Stimulated activated CD4-positive, alpha-beta T cell treated with anti-CD3 and anti-CD28 coated beads, Interleukin-1b, Interleukin-23, amount 100 ng/mL, for 1 hour (primary cell): ENCODE measurements at regions not wholly inside any gene's neighbourhood (a gene's known extent, or its start where the extent isn't known, plus 50 kb on each side); places are given as distances from the start of the nearest gene placed in this dataset.
A peak's percentile ranks its signal among the peaks of the same experiment; 100 is the strongest.
"Not testable (repeated sequence)": the region's sequence is repeated elsewhere in the genome, so short reads cannot be mapped to it uniquely, and the experiment has no call there.

Experiments
- DNase-seq, 2 donors: peaks; one replicate each; pipeline ENCODE4 v3.0.0-alpha.2; 2020; ENCODE audit warnings: low read depth in 2 of 2

DNA sequence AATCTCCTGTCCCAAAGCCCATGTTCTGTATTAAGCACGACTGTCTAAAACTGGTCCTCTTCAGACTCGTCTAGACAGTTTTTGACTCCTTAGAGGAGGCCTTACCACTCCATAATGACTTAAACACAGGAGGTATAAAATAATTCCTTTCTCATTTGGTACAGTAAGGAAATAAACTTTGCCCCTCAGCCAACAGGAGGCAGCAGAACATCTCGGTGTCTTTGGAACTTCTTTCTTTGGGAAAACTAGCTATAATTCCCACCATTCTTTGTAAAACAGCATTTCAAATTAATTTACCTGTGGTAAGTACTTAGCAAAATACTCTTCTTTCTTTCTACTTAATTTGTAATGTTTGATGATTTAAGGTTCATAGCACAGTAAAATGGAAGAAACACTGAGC is 292.7 kb upstream of the G2E3 start:
- no peak for DNase-seq

GRCh38 chr14:30267141-30267540 is 291.8 kb upstream of the G2E3 start:
- DNase-seq, result no peak

GRCh38 chr14:30270200-30271161 is 288.5 kb upstream of the G2E3 start:
- DNase-seq, result peak in 1 of 2 donors; percentile 27

- DNase-seq, result no peak
Observed at GRCh38 chr14:30271811-30272323, 287.1 kb upstream of the G2E3 start.

DNA sequence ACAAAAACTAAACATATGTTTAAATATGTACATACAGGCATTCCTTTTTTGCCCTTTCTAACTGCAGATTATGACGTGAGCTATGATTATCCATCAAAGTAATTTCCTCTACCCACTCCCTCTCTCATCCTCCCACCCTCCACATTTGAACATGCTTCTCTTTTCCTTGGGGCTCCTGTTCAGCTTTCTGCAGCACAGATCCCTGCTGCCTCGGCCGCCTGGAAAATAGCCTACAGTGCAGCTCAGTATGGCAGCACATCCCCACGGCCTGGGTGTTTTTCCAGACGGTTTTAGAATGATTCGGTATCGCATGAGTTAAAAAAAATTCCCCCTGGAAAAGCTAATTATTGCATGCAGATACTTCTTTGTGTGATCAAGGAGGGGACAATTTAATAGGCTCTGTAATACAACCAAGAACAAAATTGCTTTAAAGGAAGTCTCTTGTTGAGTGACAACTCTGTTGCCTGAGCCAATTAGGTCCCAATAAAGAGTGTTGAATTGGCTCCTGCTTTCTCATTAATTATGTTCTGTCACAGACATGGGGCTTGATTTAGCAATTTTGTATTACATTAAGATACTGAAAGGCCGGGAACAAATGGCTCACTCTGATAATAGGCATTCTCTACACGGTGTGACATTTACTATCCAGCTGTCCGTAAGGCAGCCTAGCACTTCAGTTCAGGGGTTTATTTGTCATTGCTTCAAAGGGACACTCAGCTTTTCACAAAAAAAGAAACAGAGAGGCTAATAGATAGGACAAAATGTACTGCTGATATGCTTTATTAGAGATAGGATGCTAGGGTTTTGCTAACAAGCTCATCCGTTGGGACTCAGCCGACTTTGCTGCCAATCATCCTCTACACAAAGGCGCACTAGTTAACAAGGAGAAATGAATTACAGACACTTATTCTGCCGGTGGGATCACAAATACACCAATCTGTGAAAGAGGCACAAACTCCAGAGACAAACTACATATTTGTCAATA is 285.8 kb upstream of the G2E3 start:
- no peak for DNase-seq

DNA sequence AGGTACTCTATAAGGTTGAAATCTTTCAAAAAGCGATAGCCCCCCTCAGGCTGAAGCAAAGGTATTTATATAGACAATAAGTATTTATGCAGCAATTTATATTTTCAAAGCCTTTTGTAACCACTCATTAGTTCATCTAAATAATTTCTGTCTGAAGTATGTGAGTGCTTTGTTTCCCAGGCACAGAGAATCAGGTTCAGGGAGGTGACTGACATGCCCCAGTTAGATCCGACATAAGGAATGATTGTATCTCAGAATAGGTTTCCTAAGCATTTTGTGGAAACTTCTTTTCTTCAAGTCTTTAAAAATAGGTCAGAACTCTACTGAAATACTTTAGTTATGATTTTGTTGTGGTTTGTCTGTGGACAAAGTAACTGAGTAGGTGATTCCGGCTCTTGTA is 283.4 kb upstream of the G2E3 start:
- DNase-seq, result no peak

- no peak for DNase-seq
Observed at GRCh38 chr14:30277268-30277667, 281.7 kb upstream of the G2E3 start.

GRCh38 chr14:30278856-30279255 is 280.1 kb upstream of the G2E3 start:
- DNase-seq, result not testable (repeated sequence)

DNA sequence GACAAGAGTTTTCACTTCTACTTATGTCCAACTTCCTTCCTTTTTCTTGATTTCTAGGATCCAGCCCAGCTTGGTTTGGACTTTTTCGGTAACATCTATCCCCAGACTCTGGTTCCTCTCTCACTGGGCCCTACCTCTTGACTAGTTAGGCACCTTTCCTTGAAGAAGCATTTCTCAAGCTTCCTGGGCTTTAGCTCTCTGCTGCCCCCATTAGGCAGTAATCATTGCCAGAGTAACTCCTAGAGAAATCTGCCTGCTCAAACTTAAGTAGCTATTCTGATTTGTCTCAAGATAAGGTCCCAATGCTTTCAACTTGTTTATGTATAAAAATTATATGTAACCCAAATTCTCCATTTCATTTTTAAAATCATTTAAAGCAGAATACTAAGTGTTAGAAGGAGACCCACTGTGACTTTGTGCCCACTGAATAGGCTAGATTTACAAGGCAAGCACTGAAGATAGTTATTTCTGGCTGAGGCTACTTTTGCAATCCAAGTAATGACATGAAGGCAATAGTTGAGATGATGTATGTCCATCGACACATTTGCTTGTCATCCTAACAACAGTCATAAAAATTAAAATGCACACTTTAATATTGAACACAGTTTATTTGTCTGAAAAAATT is 275.0 kb upstream of the G2E3 start:
- DNase-seq, result no peak

DNA sequence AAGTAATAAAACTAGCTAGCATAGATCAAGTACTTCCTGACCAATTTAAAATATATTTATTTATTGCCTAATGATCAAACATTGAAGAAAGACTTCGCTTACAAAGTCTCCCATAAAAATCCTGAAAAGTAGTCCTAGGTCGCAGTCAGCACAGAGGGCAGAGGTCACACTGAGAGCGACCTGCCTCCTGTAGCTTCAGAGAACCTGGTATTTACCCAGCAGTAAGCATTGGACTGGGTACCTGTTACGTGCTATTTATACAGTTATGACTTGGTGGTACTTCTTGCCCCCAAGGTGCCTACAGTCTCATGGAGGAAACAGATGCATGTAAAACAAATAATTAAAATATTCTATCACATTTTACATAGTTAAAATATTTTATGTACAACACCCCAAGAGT is 274.1 kb upstream of the G2E3 start:
- no peak for DNase-seq

GRCh38 chr14:30287579-30288445 is 271.1 kb upstream of the G2E3 start:
- no peak for DNase-seq

GRCh38 chr14:30290001-30290400 is 269.0 kb upstream of the G2E3 start:
- no peak for DNase-seq

DNA sequence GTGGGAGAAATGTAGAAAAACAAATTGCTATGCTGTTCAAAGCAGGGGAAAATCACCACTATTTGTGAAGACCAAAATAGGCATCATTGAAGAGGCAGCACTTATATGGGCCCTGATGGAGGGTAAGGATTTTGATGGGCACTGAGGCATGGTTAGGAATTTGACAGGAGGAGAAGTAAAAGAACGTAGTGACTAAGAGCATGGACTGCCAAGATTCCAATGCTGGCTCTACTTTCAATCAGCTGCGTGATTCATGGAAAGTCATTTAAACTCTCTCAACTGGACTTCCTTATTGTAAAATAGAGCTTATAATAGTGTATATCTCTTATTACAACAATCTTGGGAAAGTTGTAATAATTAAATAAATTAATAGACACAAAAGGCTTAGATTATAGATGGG is 267.7 kb upstream of the G2E3 start:
- DNase-seq, result no peak

DNA sequence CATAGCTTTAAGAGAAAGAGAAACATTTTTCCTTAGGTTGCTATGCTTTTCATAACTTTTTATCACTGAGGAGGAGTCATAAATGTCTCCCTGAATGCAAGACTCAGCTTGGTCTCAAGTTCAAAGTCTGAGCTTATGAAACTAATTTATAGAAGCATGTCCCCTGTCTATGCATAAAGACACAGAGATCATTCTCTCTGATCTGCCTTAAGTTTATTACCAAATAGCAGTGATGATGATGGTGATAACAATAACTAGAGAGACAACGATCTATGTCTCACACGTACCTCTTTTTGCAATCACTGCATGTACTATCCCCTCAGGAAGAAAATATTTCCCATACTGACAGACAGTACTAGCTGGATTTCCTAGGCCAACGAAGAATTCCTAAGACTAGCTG is 266.4 kb upstream of the G2E3 start:
- no peak for DNase-seq

DNA sequence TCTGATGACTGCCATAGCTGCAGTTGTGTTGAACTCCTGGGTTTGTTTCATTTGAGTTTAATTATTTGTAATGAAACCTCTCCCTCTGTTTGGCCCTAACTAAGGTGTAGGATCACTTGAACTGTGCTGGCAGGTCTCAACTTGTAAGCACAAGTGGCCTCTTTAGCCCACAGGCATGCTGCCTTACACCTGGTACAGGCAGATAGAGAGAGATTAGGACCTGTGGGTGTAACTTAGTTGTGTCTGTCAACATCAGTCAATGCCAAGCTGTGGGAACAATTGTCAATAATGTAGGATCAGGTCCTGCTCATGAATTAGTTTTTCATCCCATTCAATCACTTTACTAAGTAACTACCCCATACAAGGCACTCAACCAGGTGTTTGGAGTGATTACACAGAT is 263.0 kb upstream of the G2E3 start:
- no peak for DNase-seq

DNA sequence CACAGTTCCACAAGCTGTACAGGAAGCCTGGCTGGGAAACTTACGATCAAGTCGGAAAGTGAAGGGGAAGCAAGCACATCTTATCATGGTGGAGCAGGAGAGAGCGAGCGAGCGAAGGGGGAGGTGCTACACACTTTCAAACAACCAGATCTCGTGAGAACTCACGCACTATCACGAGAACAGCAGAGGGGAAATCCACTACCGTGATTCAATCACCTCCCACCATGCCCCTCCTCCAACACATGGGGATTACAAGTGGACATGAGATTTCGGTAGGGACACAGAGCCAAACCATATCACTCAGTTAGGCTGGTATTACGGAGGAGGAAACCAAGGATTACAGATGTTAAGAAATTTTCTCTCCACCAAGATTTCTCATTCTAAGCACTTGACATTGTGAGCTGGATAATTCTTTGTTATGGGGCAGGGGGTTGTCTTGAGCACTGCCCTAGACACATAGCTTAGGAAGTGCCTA is 262.0 kb upstream of the G2E3 start:
- DNase-seq, result no peak

DNA sequence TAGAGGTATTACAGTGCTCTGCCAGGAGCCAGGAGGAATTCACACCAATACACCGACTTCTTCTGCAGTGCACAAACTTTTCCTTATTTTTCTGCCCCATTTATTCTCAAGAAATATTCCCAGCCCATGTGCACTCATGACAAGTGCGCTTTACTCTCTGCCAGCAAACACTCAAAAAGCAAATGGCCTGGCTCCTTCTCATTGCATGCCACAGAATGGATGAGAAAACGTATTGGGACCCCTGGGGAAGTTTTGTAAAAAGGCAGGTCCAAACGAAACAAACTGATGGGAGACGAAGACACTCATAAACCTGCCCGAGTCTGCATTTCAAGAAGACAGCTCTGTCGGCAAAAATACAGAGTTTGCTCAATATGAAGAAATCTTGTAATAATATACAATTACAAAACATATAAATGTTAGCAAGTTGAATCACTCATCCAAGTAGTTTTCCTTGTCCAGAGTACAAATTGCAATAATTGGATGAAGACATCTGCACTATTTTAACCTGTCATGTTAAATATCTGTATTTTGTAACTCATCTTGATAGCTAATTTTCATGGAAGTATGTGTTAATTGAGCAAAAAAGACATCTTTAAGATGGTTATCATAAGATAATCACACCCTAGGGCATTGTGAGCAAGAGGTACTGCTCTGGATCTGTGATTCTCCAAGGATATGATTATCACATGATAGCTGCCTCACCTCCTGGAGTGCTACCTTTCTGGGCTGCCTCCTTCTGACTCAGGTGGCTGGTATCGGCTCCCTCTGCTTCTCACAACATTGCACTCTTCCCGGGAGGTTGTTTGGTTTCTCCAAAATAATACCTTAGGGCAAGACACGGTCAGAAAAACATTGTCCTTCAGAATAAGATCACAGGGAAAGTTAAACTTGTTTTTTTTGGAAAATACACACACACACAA is 260.8 kb upstream of the G2E3 start:
- no peak for DNase-seq

- DNase-seq, result no peak
Observed at GRCh38 chr14:30299915-30300314, 259.0 kb upstream of the G2E3 start.

- no peak for DNase-seq
Observed at GRCh38 chr14:30303350-30303749, 255.6 kb upstream of the G2E3 start.

GRCh38 chr14:30305346-30305745 is 253.6 kb upstream of the G2E3 start:
- no peak for DNase-seq
